ENCODE measurements at regions not wholly inside any gene's neighbourhood (a gene's known extent, or its start where the extent isn't known, plus 50 kb on each side); places are given as distances from the start of the nearest gene placed in this dataset.

DNA sequence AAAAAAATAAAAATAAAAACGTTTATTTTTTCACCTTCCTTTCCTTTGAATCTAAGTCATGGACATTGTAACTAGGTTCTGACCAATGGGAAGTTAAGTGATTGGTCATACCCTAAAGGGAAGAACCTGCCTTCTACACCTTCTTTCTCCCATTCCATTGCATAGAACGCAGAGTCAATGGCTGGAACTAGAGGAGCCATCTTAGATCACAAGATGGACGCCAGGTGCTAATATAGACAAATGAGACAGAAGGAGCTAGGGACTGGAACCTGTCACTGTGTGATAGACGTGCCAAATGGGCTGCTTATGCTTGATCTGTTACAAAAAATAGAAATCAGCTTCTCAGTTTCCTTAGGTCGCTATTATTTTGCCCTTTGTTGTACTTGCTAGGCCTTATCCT is 606.6 kb downstream of the MED13L start:
- Mint-ChIP-seq H3K27ac (no peak overlapping the region), H3K4me1 (peaks cover 34% of the 10 kb centered on the region), H3K4me3 (no peak overlapping the region), H3K9me3 (peaks cover 4% of the 10 kb centered on the region), H3K36me3 (ENCODE audit: low read depth) (no peaks in the 10 kb centered on the region), H3K27me3 (ENCODE audit: low read depth, poor library complexity) (peaks cover 25% of the 10 kb centered on the region)
- TF ChIP-seq, protein P1, sequence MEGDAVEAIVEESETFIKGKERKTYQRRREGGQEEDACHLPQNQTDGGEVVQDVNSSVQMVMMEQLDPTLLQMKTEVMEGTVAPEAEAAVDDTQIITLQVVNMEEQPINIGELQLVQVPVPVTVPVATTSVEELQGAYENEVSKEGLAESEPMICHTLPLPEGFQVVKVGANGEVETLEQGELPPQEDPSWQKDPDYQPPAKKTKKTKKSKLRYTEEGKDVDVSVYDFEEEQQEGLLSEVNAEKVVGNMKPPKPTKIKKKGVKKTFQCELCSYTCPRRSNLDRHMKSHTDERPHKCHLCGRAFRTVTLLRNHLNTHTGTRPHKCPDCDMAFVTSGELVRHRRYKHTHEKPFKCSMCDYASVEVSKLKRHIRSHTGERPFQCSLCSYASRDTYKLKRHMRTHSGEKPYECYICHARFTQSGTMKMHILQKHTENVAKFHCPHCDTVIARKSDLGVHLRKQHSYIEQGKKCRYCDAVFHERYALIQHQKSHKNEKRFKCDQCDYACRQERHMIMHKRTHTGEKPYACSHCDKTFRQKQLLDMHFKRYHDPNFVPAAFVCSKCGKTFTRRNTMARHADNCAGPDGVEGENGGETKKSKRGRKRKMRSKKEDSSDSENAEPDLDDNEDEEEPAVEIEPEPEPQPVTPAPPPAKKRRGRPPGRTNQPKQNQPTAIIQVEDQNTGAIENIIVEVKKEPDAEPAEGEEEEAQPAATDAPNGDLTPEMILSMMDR (IDR thresholded peaks at IDR 0.05): no peak
- no peak for DNase-seq

DNA sequence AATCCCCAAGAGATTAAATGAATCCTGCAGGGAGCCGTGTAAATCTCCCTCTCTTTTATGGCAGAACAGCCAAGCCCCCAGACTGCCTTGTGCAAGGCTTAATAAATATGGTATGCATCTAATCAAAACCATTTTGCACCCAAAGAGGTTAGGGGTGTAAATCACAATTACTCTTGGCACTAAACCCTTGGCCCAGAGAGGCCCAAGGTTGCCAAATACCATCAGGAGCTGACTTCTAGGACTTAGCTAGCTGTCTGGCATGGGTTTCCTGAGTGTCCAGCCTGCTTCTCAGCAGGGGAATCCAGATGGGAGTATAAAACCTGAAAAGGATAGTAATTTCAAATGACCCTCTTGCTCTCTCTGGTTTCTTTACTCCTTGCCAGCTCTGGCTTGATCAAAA is 610.4 kb downstream of the MED13L start:
- peaks cover 4% of the 10 kb centered on the region for H3K9me3 Mint-ChIP-seq
- TF ChIP-seq, protein P1 (IDR thresholded peaks at IDR 0.05): no peak
- H3K4me3 Mint-ChIP-seq: no peak overlapping the region
- peaks cover 8% of the 10 kb centered on the region for H3K27me3 Mint-ChIP-seq (ENCODE audit: low read depth, poor library complexity)
- DNase-seq: peak; percentile 8
- H3K27ac Mint-ChIP-seq: no peak overlapping the region
- no peaks in the 10 kb centered on the region for H3K36me3 Mint-ChIP-seq (ENCODE audit: low read depth)
- H3K4me1 Mint-ChIP-seq: peaks cover 20% of the 10 kb centered on the region

DNA sequence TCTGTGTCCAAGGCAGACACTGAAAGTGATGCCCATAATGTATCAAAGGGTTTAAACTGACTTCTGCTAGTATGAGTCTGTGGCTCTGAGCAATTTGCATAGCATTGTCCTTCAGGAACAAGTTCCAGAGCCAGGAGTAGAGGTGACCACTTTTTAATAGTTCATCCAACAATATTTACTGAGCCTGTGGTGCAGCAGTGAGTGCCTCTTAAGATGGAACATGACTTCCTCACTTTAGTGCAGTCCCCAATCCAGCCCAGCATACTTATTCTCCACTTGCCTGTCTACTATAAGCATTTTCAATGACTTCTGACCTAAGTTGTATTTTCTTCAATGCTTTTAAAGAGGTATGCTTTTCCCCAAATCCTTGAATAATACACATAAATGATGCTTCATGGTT is 611.3 kb downstream of the MED13L start:
- peaks cover 20% of the 10 kb centered on the region for H3K4me1 Mint-ChIP-seq
- H3K9me3 Mint-ChIP-seq: peaks cover 4% of the 10 kb centered on the region
- H3K4me3 Mint-ChIP-seq: no peak overlapping the region
- TF ChIP-seq, protein P1 (IDR thresholded peaks at IDR 0.05): no peak
- peaks cover 7% of the 10 kb centered on the region for H3K27me3 Mint-ChIP-seq (ENCODE audit: low read depth, poor library complexity)
- no peaks in the 10 kb centered on the region for H3K36me3 Mint-ChIP-seq (ENCODE audit: low read depth)
- no peak for DNase-seq
- H3K27ac Mint-ChIP-seq: no peak overlapping the region

DNA sequence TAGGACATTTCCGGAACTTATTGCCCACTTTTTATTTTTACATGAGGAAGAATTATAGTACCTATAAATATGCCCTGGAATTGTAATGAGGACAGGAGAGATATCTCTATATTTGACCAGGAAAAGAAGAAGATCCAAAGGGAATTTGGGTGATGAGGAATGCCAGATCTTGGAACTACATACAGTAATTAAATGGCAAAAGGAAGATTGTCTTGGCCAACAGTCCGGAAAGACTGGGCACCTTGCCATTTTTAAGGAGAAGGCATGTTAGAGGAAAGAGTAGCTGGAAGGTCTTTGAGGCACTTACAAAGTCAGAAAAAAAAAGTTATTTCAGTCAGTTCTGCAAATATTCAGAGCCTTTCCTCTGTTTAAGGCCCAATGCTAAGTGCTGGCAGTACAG is 616.4 kb downstream of the MED13L start:
- Mint-ChIP-seq H3K27me3 (ENCODE audit: low read depth, poor library complexity) (peaks cover 11% of the 10 kb centered on the region), H3K4me1 (peaks cover 8% of the 10 kb centered on the region), H3K36me3 (ENCODE audit: low read depth) (no peaks in the 10 kb centered on the region), H3K4me3 (no peak overlapping the region), H3K27ac (no peak overlapping the region), H3K9me3 (no peaks in the 10 kb centered on the region)
- no peak for DNase-seq
- TF ChIP-seq, protein P1 (IDR thresholded peaks at IDR 0.05): no peak

DNA sequence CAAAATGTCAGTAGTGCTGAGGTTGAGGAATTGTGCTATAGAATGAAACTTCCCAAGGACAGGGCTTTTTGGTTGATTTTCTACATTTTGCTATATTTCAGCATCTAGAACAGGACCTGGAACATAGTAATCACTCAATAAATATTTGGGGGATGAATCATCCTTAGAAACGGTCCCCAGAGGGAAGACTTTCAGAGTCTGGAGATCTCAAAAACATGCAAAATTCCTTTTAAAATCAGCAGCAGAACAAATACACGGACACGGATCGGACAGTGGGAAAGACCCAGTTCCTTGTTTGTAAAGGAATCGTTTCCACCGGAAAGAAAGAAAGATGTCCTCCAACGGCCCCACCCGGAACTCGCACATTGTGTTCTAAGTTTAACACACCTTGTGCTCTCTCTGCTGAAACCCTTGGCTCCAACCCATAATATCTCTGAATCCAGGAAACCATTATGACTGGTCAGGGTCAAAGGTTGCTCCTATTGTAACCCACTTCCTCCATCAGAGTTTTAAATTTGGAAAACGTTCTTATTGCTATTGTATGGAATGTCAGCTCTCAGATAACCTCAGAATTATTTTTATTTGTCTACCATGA is 617.2 kb downstream of the MED13L start:
- TF ChIP-seq, protein P1 (IDR thresholded peaks at IDR 0.05): no peak
- Mint-ChIP-seq H3K4me1 (peaks cover 8% of the 10 kb centered on the region), H3K27me3 (ENCODE audit: low read depth, poor library complexity) (peaks cover 14% of the 10 kb centered on the region), H3K27ac (no peak overlapping the region), H3K36me3 (ENCODE audit: low read depth) (no peaks in the 10 kb centered on the region), H3K4me3 (no peak overlapping the region), H3K9me3 (no peaks in the 10 kb centered on the region)
- DNase-seq: no peak

DNA sequence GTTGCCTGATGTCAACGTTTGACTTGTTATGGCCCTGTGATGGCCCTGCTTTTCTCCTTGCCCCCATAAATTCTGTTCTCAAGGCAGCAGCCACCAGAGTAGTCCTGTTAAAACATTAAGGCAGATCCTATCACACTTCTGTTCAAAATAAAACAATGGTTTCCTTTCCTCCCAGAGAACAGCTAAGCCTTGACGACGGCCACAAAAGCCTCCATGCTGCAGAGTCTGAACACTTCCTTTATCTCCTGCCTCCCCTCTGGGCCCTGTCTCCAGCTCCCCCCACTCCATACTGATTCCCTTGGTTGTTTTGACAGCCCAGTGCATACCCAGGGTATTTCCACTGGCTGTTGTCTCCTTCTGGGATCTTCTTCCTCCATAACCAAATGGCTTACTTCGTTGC is 618.1 kb downstream of the MED13L start:
- Mint-ChIP-seq H3K9me3 (no peaks in the 10 kb centered on the region), H3K36me3 (ENCODE audit: low read depth) (no peaks in the 10 kb centered on the region), H3K4me3 (no peak overlapping the region), H3K4me1 (peaks cover 8% of the 10 kb centered on the region), H3K27ac (peak overlapping the region; percentile 24), H3K27me3 (ENCODE audit: low read depth, poor library complexity) (peaks cover 14% of the 10 kb centered on the region)
- TF ChIP-seq, protein P1 (IDR thresholded peaks at IDR 0.05): no peak
- no peak for DNase-seq

All from nephron progenitor cell (in vitro differentiated cells).